ENCODE measurements at regions not wholly inside any gene's neighbourhood (a gene's known extent, or its start where the extent isn't known, plus 50 kb on each side); places are given as distances from the start of the nearest gene placed in this dataset.

DNA sequence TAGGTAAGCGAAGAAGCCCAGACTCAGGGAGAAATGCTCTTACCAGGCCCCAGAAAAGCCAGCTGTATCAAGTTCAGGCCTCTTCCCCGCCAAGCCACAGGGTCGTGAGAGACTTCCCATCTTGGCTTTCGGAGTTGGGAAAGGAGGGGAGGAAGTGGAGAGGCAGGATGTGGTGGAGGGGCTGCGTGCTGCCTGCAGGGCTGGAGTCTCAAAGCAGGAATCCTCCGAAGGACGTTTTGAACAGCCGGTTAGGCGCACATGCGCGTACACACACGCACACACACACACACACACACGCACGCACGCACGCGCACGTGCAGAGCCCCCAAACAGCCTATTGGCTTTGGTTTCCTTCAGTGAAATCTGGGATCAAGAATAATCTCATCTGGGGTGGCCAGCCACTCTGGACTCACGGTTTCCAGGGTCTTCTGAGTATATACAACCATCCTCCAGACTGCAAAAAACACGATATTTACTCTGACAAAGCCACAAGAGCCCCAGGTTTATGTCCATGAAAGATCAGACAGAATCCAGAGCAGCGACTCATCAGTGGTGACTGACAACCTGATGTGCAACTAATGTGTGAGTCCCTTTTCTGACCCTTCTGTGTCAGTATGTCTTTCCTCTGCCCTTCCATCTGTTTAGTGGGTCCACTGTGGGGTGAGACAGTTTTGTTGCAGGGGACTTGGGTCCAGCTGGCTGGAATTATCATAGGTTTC is 115.0 kb upstream of the ZNF438 start:
- no peak overlapping the region for H3K9ac ChIP-seq (ENCODE audit: low read length)

DNA sequence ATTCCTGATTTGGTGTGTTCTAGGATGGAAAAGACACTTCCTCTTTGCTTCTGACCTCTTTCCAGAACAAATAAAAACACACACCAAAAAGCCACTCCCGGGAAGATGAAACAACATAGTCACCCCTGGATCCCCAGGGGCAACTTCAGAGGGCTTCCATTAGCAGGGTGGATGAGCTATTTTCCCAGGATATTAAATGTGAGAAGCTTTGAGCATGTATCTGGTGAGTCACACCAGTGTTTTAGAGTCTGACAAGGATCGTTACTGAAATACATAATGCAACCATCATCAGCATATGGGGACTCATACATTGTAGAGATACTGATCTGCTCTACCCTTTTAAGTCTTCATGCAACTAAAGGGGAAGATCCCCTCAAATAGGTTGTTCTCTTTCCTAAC is 115.5 kb upstream of the ZNF438 start:
- Histone ChIP-seq H3K4me1 (ENCODE audit: control insufficient read depth, low read depth, low read length) (no peaks in the 10 kb centered on the region), H4K5ac (ENCODE audit: low read length) (no peak overlapping the region), H3K4ac (ENCODE audit: low read depth, low read length) (no peak overlapping the region), H3K27me3 (ENCODE audit: insufficient read depth, low read length, poor library complexity) (no peaks in the 10 kb centered on the region), H3K27ac (ENCODE audit: low read depth, low read length) (no peak overlapping the region), H3K4me2 (ENCODE audit: low read length) (no peak overlapping the region), H3K56ac (ENCODE audit: low read length) (no peak overlapping the region), H3K79me1 (ENCODE audit: low read length) (no peaks in the 10 kb centered on the region), H3K4me3 (ENCODE audit: low read length) (no peak overlapping the region), H2AK5ac (ENCODE audit: low read length) (no peak overlapping the region), H4K8ac (ENCODE audit: low read depth, low read length) (no peak overlapping the region), H3K36me3 (ENCODE audit: control insufficient read depth, insufficient read depth, low read length) (no peaks in the 10 kb centered on the region), H3K18ac (ENCODE audit: low read length) (no peak overlapping the region), H2BK120ac (ENCODE audit: low read depth, low read length) (no peak overlapping the region), H3K79me2 (ENCODE audit: control insufficient read depth, insufficient read depth, low read length) (no peaks in the 10 kb centered on the region), H2BK15ac (replicated peaks; ENCODE audit: low read depth) (no peak overlapping the region), H3K9ac (ENCODE audit: low read length) (no peak overlapping the region), H2BK5ac (ENCODE audit: low read length) (no peak overlapping the region), H3K23ac (ENCODE audit: low read length) (no peak overlapping the region)
- no CpG with 5 or more reads among the region's 2 CpGs for WGBS (ENCODE audit: extremely low coverage, insufficient coverage, low lambda C conversion rate)
- no peak for DNase-seq

More for the DNA sequence above, 115.0 kb upstream of the ZNF438 start:
- Histone ChIP-seq H3K18ac (ENCODE audit: low read length) (no peak overlapping the region), H3K4me3 (ENCODE audit: low read length) (no peak overlapping the region), H4K8ac (ENCODE audit: low read depth, low read length) (no peak overlapping the region), H3K27me3 (ENCODE audit: insufficient read depth, low read length, poor library complexity) (no peaks in the 10 kb centered on the region), H3K4me1 (ENCODE audit: control insufficient read depth, low read depth, low read length) (no peaks in the 10 kb centered on the region), H3K27ac (ENCODE audit: low read depth, low read length) (no peak overlapping the region), H3K36me3 (ENCODE audit: control insufficient read depth, insufficient read depth, low read length) (no peaks in the 10 kb centered on the region), H2BK120ac (ENCODE audit: low read depth, low read length) (no peak overlapping the region), H3K56ac (ENCODE audit: low read length) (no peak overlapping the region), H3K4ac (ENCODE audit: low read depth, low read length) (no peak overlapping the region), H2BK15ac (replicated peaks; ENCODE audit: low read depth) (no peak overlapping the region), H3K23ac (ENCODE audit: low read length) (no peak overlapping the region), H2AK5ac (ENCODE audit: low read length) (no peak overlapping the region), H3K79me1 (ENCODE audit: low read length) (no peaks in the 10 kb centered on the region), H2BK5ac (ENCODE audit: low read length) (no peak overlapping the region), H3K79me2 (ENCODE audit: control insufficient read depth, insufficient read depth, low read length) (no peaks in the 10 kb centered on the region), H3K4me2 (ENCODE audit: low read length) (no peak overlapping the region), H4K5ac (ENCODE audit: low read length) (no peak overlapping the region)
- peak; percentile 33 for DNase-seq
- WGBS (ENCODE audit: extremely low coverage, insufficient coverage, low lambda C conversion rate): no CpG with 5 or more reads among the region's 21 CpGs

DNA sequence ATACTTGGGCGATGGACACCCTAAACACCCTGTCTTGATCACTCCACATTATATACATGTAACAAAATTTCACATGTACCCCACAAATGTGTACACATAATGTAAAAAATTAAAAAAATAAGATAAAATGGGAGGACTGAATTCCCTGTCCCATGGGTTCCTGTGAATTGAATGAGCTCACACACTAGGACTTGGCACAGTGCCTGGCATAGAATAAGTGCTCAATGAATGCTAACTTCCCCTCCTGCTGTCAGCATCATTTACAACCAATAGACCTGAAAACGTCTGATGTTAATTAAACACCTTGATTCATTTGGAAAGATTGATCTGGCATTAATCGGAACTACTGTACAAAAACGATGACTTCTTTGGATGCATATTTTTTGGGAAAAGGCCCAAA is 117.3 kb upstream of the ZNF438 start:
- DNase-seq: no peak

DNA sequence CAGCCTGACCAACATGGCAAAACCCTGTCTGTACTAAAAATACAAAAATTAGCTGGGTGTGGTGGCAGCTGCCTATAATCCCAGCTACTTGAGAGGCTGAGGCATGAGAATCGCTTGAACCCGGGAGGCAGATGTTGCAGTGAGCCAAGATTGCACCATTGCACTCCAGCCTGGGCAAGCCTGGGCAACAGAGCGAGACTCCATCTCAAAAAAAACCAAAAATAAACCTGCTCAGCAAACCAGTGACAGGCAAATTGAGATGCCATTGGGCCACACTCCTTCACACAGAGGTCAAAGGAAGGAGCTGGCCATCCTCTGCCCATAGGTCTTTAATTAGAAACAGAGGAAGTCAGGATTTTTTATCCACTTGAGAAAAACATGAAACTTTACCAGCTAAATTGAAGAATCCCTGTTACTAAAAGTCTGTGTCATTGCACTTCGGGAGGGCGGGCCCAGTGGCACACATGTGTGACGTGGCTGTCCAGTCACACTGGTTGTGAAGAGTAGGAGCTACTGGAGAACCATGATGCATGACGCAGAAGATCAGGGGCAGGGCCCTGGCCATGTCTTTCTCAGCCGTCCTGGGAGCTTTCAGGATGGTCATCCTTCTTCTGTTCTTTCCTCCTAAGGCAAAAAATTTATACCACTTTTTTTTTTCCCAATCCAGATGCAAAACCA is 118.3 kb upstream of the ZNF438 start:
- H3K23ac ChIP-seq (ENCODE audit: low read length): no peak overlapping the region
- WGBS (ENCODE audit: extremely low coverage, insufficient coverage, low lambda C conversion rate): no CpG with 5 or more reads among the region's 8 CpGs
- no peaks in the 10 kb centered on the region for H3K79me2 ChIP-seq (ENCODE audit: control insufficient read depth, insufficient read depth, low read length)
- H2AK5ac ChIP-seq (ENCODE audit: low read length): no peak overlapping the region
- no peak overlapping the region for H2BK120ac ChIP-seq (ENCODE audit: low read depth, low read length)
- H3K79me1 ChIP-seq (ENCODE audit: low read length): no peaks in the 10 kb centered on the region
- no peak overlapping the region for H4K5ac ChIP-seq (ENCODE audit: low read length)
- no peak overlapping the region for H3K56ac ChIP-seq (ENCODE audit: low read length)
- H2BK15ac ChIP-seq (replicated peaks; ENCODE audit: low read depth): no peak overlapping the region
- H3K36me3 ChIP-seq (ENCODE audit: control insufficient read depth, insufficient read depth, low read length): no peaks in the 10 kb centered on the region
- DNase-seq: no peak
- H3K27me3 ChIP-seq (ENCODE audit: insufficient read depth, low read length, poor library complexity): no peaks in the 10 kb centered on the region
- H3K4me3 ChIP-seq (ENCODE audit: low read length): no peak overlapping the region
- no peak overlapping the region for H2BK5ac ChIP-seq (ENCODE audit: low read length)
- no peak overlapping the region for H3K4ac ChIP-seq (ENCODE audit: low read depth, low read length)
- no peak overlapping the region for H3K18ac ChIP-seq (ENCODE audit: low read length)
- peaks cover 4% of the 10 kb centered on the region for H3K4me1 ChIP-seq (ENCODE audit: control insufficient read depth, low read depth, low read length)
- H3K4me2 ChIP-seq (ENCODE audit: low read length): no peak overlapping the region
- H4K8ac ChIP-seq (ENCODE audit: low read depth, low read length): no peak overlapping the region
- no peak overlapping the region for H3K27ac ChIP-seq (ENCODE audit: low read depth, low read length)
- H3K9ac ChIP-seq (ENCODE audit: low read length): no peak overlapping the region

More for the DNA sequence above, 117.3 kb upstream of the ZNF438 start:
- Histone ChIP-seq H3K56ac (ENCODE audit: low read length) (no peak overlapping the region), H3K4me2 (ENCODE audit: low read length) (no peak overlapping the region), H2AK5ac (ENCODE audit: low read length) (no peak overlapping the region), H3K23ac (ENCODE audit: low read length) (no peak overlapping the region), H3K9ac (ENCODE audit: low read length) (no peak overlapping the region), H3K27me3 (ENCODE audit: insufficient read depth, low read length, poor library complexity) (no peaks in the 10 kb centered on the region), H2BK5ac (ENCODE audit: low read length) (no peak overlapping the region), H2BK120ac (ENCODE audit: low read depth, low read length) (no peak overlapping the region), H4K5ac (ENCODE audit: low read length) (no peak overlapping the region), H3K4ac (ENCODE audit: low read depth, low read length) (no peak overlapping the region), H3K79me2 (ENCODE audit: control insufficient read depth, insufficient read depth, low read length) (no peaks in the 10 kb centered on the region), H4K8ac (ENCODE audit: low read depth, low read length) (no peak overlapping the region), H3K18ac (ENCODE audit: low read length) (no peak overlapping the region), H2BK15ac (replicated peaks; ENCODE audit: low read depth) (no peak overlapping the region), H3K79me1 (ENCODE audit: low read length) (no peaks in the 10 kb centered on the region), H3K4me3 (ENCODE audit: low read length) (no peak overlapping the region), H3K27ac (ENCODE audit: low read depth, low read length) (no peak overlapping the region), H3K36me3 (ENCODE audit: control insufficient read depth, insufficient read depth, low read length) (no peaks in the 10 kb centered on the region), H3K4me1 (ENCODE audit: control insufficient read depth, low read depth, low read length) (peaks cover 4% of the 10 kb centered on the region)
- no CpG with 5 or more reads among the region's 4 CpGs for WGBS (ENCODE audit: extremely low coverage, insufficient coverage, low lambda C conversion rate)

DNA sequence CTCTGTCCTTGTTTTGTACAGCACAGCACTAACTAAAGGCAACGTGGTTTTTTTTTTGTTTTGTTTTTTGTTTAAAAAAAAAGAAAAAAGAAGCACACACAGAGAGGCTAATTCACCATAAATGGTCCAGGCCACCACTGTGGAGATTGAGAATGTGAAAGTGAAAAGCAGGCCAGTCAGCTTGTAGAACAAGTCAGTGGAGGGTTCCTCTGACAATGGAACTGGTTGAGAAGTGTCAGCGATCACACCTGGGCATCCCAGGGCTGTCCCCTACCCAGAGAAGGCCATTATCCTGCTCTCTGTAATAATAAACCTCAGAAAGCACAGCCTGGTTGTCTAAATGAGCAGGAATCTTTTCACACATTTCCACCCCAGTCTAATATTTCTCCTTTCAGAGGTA is 119.6 kb upstream of the ZNF438 start:
- no peak overlapping the region for H3K27ac ChIP-seq (ENCODE audit: low read depth, low read length)
- no peak overlapping the region for H2BK120ac ChIP-seq (ENCODE audit: low read depth, low read length)
- H3K18ac ChIP-seq (ENCODE audit: low read length): peak overlapping the region; percentile 93
- H2BK5ac ChIP-seq (ENCODE audit: low read length): no peak overlapping the region
- no peak overlapping the region for H4K8ac ChIP-seq (ENCODE audit: low read depth, low read length)
- H3K23ac ChIP-seq (ENCODE audit: low read length): no peak overlapping the region
- H3K79me2 ChIP-seq (ENCODE audit: control insufficient read depth, insufficient read depth, low read length): no peaks in the 10 kb centered on the region
- peaks cover 4% of the 10 kb centered on the region for H3K4me1 ChIP-seq (ENCODE audit: control insufficient read depth, low read depth, low read length)
- no peak overlapping the region for H2AK5ac ChIP-seq (ENCODE audit: low read length)
- H3K4ac ChIP-seq (ENCODE audit: low read depth, low read length): no peak overlapping the region
- no peak for DNase-seq
- H3K4me2 ChIP-seq (ENCODE audit: low read length): no peak overlapping the region
- no peaks in the 10 kb centered on the region for H3K79me1 ChIP-seq (ENCODE audit: low read length)
- no peak overlapping the region for H3K4me3 ChIP-seq (ENCODE audit: low read length)
- no peaks in the 10 kb centered on the region for H3K36me3 ChIP-seq (ENCODE audit: control insufficient read depth, insufficient read depth, low read length)
- no peak overlapping the region for H3K56ac ChIP-seq (ENCODE audit: low read length)
- no peak overlapping the region for H3K9ac ChIP-seq (ENCODE audit: low read length)
- no peaks in the 10 kb centered on the region for H3K27me3 ChIP-seq (ENCODE audit: insufficient read depth, low read length, poor library complexity)
- no CpG with 5 or more reads among the region's 2 CpGs for WGBS (ENCODE audit: extremely low coverage, insufficient coverage, low lambda C conversion rate)
- no peak overlapping the region for H4K5ac ChIP-seq (ENCODE audit: low read length)
- H2BK15ac ChIP-seq (replicated peaks; ENCODE audit: low read depth): no peak overlapping the region
